ENCODE measurements at regions not wholly inside any gene's neighbourhood (a gene's known extent, or its start where the extent isn't known, plus 50 kb on each side); places are given as distances from the start of the nearest gene placed in this dataset.

DNA sequence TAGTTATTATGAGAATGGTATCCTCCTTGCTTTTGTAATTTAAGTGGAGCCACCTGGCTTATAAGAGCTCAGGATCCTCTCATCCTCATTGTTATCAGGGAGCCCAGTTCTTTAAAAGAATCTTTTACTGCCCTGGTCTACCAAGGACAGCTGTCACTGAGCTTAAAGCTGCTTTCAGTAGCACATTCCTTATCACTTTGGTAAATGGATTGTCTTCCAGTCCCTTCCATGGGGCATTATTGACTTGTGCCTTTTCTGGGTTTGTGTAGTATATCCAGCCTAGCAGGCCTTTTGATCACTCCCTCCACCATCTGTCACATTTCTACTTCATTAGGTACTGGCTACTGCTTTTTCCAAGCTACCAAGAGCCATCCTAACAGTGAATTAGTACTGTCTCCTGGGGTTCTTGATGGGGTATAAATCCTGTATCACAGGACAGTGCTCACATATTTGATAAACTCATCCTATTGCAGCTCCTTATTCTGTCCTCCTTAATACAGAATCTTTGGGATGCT is 208.9 kb downstream of the TMEM26 start:
- DNase-seq (ENCODE audit: low read depth): no peak
- TF ChIP-seq, protein P1, sequence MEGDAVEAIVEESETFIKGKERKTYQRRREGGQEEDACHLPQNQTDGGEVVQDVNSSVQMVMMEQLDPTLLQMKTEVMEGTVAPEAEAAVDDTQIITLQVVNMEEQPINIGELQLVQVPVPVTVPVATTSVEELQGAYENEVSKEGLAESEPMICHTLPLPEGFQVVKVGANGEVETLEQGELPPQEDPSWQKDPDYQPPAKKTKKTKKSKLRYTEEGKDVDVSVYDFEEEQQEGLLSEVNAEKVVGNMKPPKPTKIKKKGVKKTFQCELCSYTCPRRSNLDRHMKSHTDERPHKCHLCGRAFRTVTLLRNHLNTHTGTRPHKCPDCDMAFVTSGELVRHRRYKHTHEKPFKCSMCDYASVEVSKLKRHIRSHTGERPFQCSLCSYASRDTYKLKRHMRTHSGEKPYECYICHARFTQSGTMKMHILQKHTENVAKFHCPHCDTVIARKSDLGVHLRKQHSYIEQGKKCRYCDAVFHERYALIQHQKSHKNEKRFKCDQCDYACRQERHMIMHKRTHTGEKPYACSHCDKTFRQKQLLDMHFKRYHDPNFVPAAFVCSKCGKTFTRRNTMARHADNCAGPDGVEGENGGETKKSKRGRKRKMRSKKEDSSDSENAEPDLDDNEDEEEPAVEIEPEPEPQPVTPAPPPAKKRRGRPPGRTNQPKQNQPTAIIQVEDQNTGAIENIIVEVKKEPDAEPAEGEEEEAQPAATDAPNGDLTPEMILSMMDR (IDR thresholded peaks at IDR 0.05; ENCODE audit: low read length, missing control alignments): no peak
- H3K4me3 ChIP-seq (replicated peaks; ENCODE audit: low read depth, low read length): no peak overlapping the region

DNA sequence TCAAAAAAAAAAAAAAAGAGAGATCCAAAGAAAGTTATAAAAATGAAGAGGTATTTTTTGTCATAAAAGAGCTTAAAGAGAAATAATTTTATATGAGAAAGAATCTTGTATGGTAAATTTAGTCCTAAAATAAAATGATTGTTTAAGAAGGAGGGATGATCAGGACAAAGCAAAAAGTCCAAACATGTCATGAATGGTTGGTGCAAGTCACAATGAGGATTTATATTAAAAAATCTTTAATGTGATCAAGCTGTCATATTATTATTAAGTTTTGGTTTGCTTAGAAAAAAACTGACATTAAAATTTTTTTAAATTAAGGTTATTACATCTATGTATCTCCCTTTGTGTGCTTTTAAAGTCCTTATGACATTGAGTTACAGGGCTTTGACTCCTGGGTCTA is 220.4 kb downstream of the TMEM26 start:
- no peak overlapping the region for H3K4me3 ChIP-seq (replicated peaks; ENCODE audit: low read depth, low read length)
- no peak for DNase-seq (ENCODE audit: low read depth)
- TF ChIP-seq, protein P1 (IDR thresholded peaks at IDR 0.05; ENCODE audit: low read length, missing control alignments): no peak

DNA sequence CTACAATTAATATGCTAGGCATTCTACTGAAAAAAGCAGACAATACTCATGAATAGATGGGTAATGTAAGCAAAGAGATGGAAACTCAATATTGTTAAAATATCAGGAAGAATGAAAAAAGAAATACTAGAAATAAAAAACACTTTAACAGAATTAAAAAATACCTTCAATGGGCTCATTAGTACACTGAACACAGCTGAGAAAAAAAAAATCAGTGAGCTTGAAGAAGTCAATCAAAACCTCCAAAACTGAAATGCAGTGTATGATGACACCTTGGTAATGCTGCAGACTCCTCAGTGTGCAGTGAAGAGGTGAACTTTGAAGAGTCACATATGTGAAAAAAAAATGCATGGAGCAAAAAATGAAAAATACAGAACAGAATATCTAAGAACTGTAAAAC is 227.2 kb downstream of the TMEM26 start:
- DNase-seq (ENCODE audit: low read depth): no peak
- no peak overlapping the region for H3K4me3 ChIP-seq (replicated peaks; ENCODE audit: low read depth, low read length)
- TF ChIP-seq, protein P1 (IDR thresholded peaks at IDR 0.05; ENCODE audit: low read length, missing control alignments): no peak

DNA sequence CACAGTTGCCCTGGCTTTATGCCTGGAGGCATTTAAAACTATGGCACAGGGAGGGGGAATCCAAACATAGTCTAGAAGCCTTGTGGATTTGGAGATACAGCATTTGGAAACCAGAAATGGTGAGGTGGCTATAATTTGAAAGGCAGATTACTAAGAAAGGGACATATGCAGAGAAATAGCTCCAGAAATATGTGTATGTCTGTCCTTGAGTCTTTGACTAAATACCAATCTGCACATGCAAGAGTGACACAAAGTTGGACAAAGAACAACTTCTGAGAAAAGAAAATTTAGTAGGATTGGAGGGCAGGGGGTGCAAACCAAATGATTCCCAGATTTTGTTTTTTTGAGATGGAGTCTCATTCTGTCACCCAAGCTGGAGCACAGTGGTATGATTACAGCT is 229.6 kb downstream of the TMEM26 start:
- TF ChIP-seq, protein P1 (IDR thresholded peaks at IDR 0.05; ENCODE audit: low read length, missing control alignments): no peak
- DNase-seq (ENCODE audit: low read depth): no peak
- no peak overlapping the region for H3K4me3 ChIP-seq (replicated peaks; ENCODE audit: low read depth, low read length)

DNA sequence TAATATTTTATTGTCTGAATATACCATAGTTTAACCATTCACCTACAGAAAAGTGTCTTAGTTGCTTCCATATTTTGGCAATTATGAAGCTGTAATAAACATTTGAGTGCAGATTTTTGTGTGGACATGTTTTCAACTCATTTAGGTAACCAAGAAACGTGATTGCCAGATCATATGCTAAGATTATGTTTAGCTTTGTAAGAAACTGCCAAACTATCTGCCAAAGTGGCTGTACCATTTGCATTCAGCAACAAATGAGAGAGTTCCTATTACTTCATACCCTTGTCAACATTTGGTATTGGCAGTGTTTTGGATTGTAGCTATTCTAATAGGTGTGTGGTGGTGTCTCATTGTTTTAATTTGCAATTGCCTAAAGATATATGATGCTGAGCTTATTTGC is 233.5 kb downstream of the TMEM26 start:
- no peak overlapping the region for H3K4me3 ChIP-seq (replicated peaks; ENCODE audit: low read depth, low read length)
- DNase-seq (ENCODE audit: low read depth): no peak
- TF ChIP-seq, protein P1 (IDR thresholded peaks at IDR 0.05; ENCODE audit: low read length, missing control alignments): no peak

DNA sequence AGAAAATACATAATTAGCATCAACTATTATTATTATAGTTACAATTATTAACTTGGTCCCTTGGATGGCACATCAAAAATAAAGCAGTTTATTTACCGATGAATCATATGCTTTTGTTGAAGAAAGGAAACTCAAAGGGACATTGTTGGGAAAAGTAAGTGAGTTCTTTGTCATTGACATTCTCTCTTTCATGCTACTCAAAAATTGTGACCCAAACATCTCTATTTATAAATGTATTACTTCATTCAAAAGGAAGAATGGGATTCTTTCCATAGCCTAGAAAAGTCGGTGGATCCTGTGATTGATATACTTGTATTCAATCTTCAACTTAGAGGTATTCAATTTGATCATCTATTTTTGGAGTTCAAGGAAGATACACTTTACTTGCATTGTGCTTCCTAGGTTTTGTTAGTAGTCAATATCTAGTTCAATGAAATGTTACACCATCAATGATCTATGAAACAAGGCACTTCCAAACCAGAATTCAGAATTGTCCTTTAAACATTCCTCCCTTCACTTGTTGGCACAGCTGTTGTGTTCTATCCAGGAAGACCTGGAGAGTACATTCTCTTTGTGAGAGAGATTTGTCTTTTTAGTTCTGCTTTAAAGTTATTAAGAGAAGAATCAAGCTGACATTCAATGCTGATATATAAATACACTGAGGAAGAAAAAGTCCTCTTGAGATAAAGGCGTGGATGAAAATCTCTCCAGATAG is 235.2 kb downstream of the TMEM26 start:
- H3K4me3 ChIP-seq (replicated peaks; ENCODE audit: low read depth, low read length): no peak overlapping the region
- no peak for DNase-seq (ENCODE audit: low read depth)
- TF ChIP-seq, protein P1 (IDR thresholded peaks at IDR 0.05; ENCODE audit: low read length, missing control alignments): no peak

DNA sequence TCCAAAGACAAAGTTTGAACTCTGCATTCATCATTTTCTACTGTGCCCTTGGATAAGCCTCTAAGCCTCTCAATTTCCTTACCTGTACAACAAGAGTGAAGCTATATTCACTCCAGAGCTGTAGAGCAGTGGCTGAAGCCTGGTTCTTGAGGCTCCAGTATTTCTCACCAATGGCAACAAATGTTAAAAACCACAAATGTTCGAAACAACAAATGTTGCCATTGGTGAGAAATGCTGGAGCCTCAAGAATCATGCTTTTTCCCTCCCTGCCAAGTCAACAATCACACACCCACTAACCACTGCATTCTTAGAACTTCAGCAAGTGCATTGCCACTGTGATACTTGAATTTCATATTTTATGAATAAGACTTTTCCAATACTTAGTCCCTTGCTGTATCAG is 237.9 kb downstream of the TMEM26 start:
- TF ChIP-seq, protein P1 (IDR thresholded peaks at IDR 0.05; ENCODE audit: low read length, missing control alignments): no peak
- DNase-seq (ENCODE audit: low read depth): no peak
- H3K4me3 ChIP-seq (replicated peaks; ENCODE audit: low read depth, low read length): no peak overlapping the region

All from fibroblast of pulmonary artery (primary cell).